Retinal pigment epithelial cell (primary cell): ENCODE measurements at regions not wholly inside any gene's neighbourhood (a gene's known extent, or its start where the extent isn't known, plus 50 kb on each side); places are given as distances from the start of the nearest gene placed in this dataset.
"Not testable (repeated sequence)": the region's sequence is repeated elsewhere in the genome, so short reads cannot be mapped to it uniquely, and the experiment has no call there.

Experiments
- DNase-seq: peaks from one replicate; pipeline ENCODE4 v3.0.0-alpha.2; 2010; ENCODE audit warnings: low read depth
- H3K4me3 ChIP-seq: 2 replicates; pipeline ENCODE4 v1.5.1; 2011; ENCODE audit warnings: mild to moderate bottlenecking, low read length, control low read depth, moderate library complexity
- CTCF ChIP-seq: conservative IDR thresholded peaks from 2 replicates; pipeline ENCODE4 v1.5.1; 2011; ENCODE audit warnings: low read depth, low read length, control low read depth, inconsistent platforms

GRCh38 chr22:25346859-25347751 is 127.7 kb downstream of the CRYBB2 start:
- no peak for TF ChIP-seq CTCF
- DNase-seq = no peak
- no peak overlapping the region for H3K4me3 ChIP-seq

GRCh38 chr22:25347752-25348102 is 128.3 kb downstream of the CRYBB2 start:
- no peak for TF ChIP-seq CTCF
- no peak overlapping the region for H3K4me3 ChIP-seq
- no peak for DNase-seq

GRCh38 chr22:25348391-25348790 is 129.0 kb downstream of the CRYBB2 start:
- DNase-seq = no peak
- no peak for TF ChIP-seq CTCF
- no peak overlapping the region for H3K4me3 ChIP-seq

- DNase-seq, H3K4me3 ChIP-seq: not testable (repeated sequence)
Measured at GRCh38 chr22:25348996-25349395, 129.6 kb downstream of the CRYBB2 start.

- TF ChIP-seq CTCF = no peak
- H3K4me3 ChIP-seq = no peak overlapping the region
- no peak for DNase-seq
Measured at GRCh38 chr22:25350551-25350971, 131.1 kb downstream of the CRYBB2 start.

- no peak for DNase-seq
- no peak overlapping the region for H3K4me3 ChIP-seq
- TF ChIP-seq CTCF = no peak
Measured at GRCh38 chr22:25351631-25352293, 132.3 kb downstream of the CRYBB2 start.

GRCh38 chr22:25352294-25352680 is 132.8 kb downstream of the CRYBB2 start:
- no peak for TF ChIP-seq CTCF
- no peak overlapping the region for H3K4me3 ChIP-seq
- DNase-seq = no peak
